Effector memory CD8-positive, alpha-beta T cell (primary cell): ENCODE measurements at regions not wholly inside any gene's neighbourhood (a gene's known extent, or its start where the extent isn't known, plus 50 kb on each side); places are given as distances from the start of the nearest gene placed in this dataset.

ENCODE experiments used
- ATAC-seq: fragments of 150-1000 bp; cut with Tn5 transposase; replicated peaks from 2 replicates; pipeline ENCODE4 v1.10.0; 2021; ENCODE audit warnings: mild to moderate bottlenecking, moderate library complexity
- DNase-seq, 3 experiments: peaks; one replicate each; pipeline ENCODE4 v3.0.0; 2021
- H3K27ac Mint-ChIP-seq, 2 donors: one replicate each; pipeline ENCODE4 v1.8.0; 2022; ENCODE audit warnings: mild to moderate bottlenecking in 2 of 2, mixed read lengths in 2 of 2, moderate library complexity in 2 of 2
- H3K27me3 Mint-ChIP-seq, 2 donors: one replicate each; pipeline ENCODE4 v1.8.0; 2022; ENCODE audit warnings: mixed read lengths in 2 of 2
- H3K36me3 Mint-ChIP-seq: one replicate; pipeline ENCODE4 v1.8.0; 2022; ENCODE audit warnings: mild to moderate bottlenecking, moderate library complexity, mixed read lengths; ENCODE audit not compliant: insufficient read depth
- H3K4me1 Mint-ChIP-seq, 2 donors: one replicate each; pipeline ENCODE4 v1.8.0; 2022; ENCODE audit warnings: low read depth in 2 of 2, mixed read lengths in 2 of 2
- H3K4me3 Mint-ChIP-seq, 2 donors: one replicate each; pipeline ENCODE4 v1.8.0; 2022; ENCODE audit warnings: mild to moderate bottlenecking in 2 of 2, mixed read lengths in 2 of 2, moderate library complexity in 2 of 2
- H3K9me3 Mint-ChIP-seq, 2 donors: one replicate each; pipeline ENCODE4 v1.8.0; 2022; ENCODE audit warnings: mixed read lengths in 2 of 2

DNA sequence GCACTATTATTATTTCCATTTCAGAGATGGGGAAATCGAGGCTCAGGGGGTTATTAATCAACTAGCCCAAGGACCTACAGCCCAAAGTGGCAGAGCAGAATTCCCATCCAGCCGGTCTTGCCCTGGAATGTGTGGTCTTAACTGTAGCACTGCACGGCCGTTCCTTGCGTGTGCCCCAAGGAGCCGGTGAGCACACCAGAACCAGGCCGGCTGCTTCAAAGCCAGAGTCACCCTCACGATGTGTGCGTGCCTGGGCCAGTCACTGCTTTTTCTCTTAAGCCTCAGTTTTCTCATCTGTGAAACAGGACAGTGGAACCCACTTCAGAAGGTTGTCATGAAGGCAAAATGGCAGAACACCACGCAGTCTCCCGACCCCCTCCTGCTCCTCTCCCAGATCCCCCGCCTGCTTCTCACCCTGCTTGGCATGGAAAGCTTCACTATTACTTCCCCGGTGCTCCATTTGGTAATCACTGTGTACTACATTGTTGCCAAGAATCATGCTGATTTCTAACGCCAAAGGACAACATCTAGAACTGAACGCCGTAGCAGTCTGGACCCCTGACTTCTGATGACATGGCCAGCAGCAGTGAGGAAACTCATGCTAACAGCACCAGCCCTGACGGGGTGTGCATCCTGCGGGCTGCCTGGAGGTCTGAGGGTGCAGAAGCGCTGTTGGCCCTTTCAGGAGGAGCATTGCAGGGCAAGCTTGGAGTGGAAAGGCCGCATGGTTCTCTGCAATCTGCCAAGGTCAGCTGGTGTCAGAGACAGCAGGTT, 106.8 kb upstream of the B3GAT1 start:
- no peak overlapping the region for H3K4me3 Mint-ChIP-seq
- DNase-seq (no peak), ATAC-seq (no peak)
- H3K4me1 Mint-ChIP-seq = peaks cover 5 to 8% of the 10 kb centered on the region in 2 donors
- no peak overlapping the region for H3K27ac Mint-ChIP-seq
- peaks cover 19 to 68% of the 10 kb centered on the region in 2 donors for H3K27me3 Mint-ChIP-seq
- no peaks in the 10 kb centered on the region for H3K36me3 Mint-ChIP-seq
- H3K9me3 Mint-ChIP-seq = peaks cover 0 to 3% of the 10 kb centered on the region in 2 donors

DNA sequence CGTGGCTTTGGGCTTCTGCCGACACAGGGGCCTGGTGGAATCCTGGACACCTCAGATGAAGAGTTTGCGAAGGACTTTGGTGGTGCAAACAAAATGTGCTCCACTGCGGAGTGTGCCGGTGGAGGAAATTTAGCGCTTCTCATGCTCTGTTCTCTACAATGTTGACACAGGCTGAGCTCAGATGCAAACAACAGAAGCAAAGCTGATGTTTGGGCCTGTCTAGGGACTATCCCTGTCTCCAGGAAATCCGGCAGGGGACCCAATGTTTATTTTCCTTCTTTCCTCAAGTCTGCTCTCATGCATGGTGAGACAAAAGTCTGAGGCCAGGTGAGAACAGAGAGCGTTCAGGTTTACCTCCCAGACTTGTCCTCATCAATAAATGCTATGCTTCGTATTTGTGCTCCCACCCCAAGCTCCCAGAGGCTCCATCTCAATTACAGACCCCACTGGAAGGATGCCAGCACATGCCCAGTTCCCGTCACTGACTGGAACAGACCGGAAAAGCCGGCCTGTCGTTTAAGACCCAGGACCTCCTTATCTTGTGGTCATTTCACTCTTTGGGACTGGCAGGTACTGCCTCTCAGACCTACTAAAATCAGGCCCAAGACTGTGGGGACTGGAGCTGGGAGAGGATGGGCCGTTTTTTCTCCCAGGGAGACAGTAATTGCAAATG, 105.7 kb upstream of the B3GAT1 start:
- peaks cover 5 to 8% of the 10 kb centered on the region in 2 donors for H3K4me1 Mint-ChIP-seq

DNA sequence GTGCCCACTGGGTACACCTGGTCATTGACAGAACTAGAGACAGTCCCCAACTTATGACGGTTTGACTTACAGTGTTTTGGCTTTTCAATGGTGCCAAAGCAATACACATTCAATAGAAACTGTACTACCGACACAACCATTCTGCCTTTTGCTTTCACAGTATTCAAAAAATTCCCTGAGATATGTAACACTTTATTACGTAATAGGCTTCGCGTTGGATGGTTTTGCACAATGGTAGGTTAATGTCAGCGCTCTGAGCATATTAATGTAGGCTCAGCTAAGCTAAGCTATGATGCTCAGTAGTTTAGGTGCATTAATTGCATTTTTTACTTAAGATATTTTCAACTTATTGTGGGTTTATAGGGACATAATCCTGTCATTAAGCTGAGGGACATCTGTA, 105.1 kb upstream of the B3GAT1 start:
- Mint-ChIP-seq H3K4me3 (no peak overlapping the region), H3K9me3 (no peaks in the 10 kb centered on the region), H3K36me3 (no peaks in the 10 kb centered on the region), H3K4me1 (peaks cover 5 to 8% of the 10 kb centered on the region in 2 donors), H3K27ac (no peak overlapping the region), H3K27me3 (peaks cover 15 to 76% of the 10 kb centered on the region in 2 donors)
- ATAC-seq (no peak), DNase-seq (no peak)

More for the DNA sequence above, 105.7 kb upstream of the B3GAT1 start:
- Mint-ChIP-seq H3K27me3 (peaks cover 19 to 76% of the 10 kb centered on the region in 2 donors), H3K27ac (no peak overlapping the region), H3K9me3 (no peaks in the 10 kb centered on the region), H3K4me3 (no peak overlapping the region), H3K36me3 (no peaks in the 10 kb centered on the region)
- ATAC-seq (no peak), DNase-seq (no peak)

- H3K4me3 Mint-ChIP-seq = no peak overlapping the region
- peaks cover 9 to 76% of the 10 kb centered on the region in 2 donors for H3K27me3 Mint-ChIP-seq
- DNase-seq (no peak), ATAC-seq (no peak)
- H3K27ac Mint-ChIP-seq = no peak overlapping the region
- peaks cover 5 to 8% of the 10 kb centered on the region in 2 donors for H3K4me1 Mint-ChIP-seq
- no peaks in the 10 kb centered on the region for H3K9me3 Mint-ChIP-seq
- no peaks in the 10 kb centered on the region for H3K36me3 Mint-ChIP-seq
Observed at GRCh38 chr11:134516529-134516928, 104.5 kb upstream of the B3GAT1 start.

DNA sequence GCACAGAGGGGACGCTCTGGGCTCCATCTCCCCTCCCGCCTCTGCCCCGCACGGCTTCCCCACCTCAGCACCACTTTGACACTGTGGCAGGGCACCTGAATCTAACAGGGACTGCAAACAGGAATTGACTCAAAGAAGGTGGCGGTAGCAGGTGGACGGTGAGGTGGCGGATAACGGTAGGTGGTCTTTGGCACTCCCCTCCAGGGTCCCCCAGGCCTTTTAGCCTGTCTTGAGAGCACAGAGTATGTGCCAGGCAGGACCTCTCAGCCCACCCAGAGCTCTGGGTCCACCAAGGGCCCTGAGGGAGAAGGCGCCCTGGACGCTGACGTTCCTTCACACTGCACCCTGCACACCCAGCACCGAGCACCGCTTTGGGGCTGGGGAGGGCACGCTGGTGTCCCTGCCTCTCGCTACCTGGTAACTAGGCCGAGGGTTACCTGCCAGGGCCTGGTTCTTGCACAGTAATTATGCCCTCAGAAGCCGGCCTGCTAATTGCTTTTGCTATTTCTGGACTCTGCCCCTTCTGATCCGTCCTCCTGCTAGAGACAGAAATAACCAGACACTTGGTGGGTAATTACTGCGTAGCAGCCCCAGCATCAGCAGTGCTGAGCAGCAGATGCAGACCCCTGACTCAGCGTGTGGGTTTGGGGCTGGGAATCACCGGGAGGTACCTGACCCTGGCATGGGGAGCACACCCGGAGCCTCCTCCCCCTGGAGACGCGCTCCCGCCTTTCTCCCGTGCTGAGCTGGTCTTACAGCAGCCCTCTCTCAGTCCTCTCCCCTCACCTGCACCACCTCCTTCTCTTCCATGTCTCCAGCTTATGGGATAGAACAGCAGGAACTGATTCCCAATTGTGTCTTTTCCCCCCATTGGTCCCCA, 103.3 kb upstream of the B3GAT1 start:
- Mint-ChIP-seq H3K4me3 (no peak overlapping the region), H3K4me1 (peaks cover 5 to 8% of the 10 kb centered on the region in 2 donors), H3K36me3 (no peaks in the 10 kb centered on the region), H3K9me3 (no peaks in the 10 kb centered on the region), H3K27me3 (peaks cover 12 to 81% of the 10 kb centered on the region in 2 donors), H3K27ac (peak overlapping the region in 1 of 2 donors; percentile 27)
- no peak for DNase-seq
- no peak for ATAC-seq

GRCh38 chr11:134514354-134514951, 102.4 kb upstream of the B3GAT1 start:
- Mint-ChIP-seq H3K36me3 (peaks cover 3% of the 10 kb centered on the region), H3K4me3 (no peak overlapping the region), H3K27me3 (peaks cover 12 to 79% of the 10 kb centered on the region in 2 donors), H3K9me3 (no peaks in the 10 kb centered on the region), H3K27ac (peak overlapping the region in 1 of 2 donors; percentile 27), H3K4me1 (peaks cover 5 to 8% of the 10 kb centered on the region in 2 donors)
- ATAC-seq = no peak
- DNase-seq = no peak

GRCh38 chr11:134513585-134514120, 101.6 kb upstream of the B3GAT1 start:
- DNase-seq (no peak), ATAC-seq (no peak)
- Mint-ChIP-seq H3K27me3 (peaks cover 12 to 75% of the 10 kb centered on the region in 2 donors), H3K4me1 (peaks cover 0 to 4% of the 10 kb centered on the region in 2 donors), H3K4me3 (no peak overlapping the region), H3K9me3 (no peaks in the 10 kb centered on the region), H3K27ac (no peak overlapping the region), H3K36me3 (peaks cover 3% of the 10 kb centered on the region)

- Mint-ChIP-seq H3K4me3 (no peak overlapping the region), H3K4me1 (peaks cover 0 to 4% of the 10 kb centered on the region in 2 donors), H3K36me3 (peaks cover 3% of the 10 kb centered on the region), H3K27ac (no peak overlapping the region), H3K9me3 (no peaks in the 10 kb centered on the region), H3K27me3 (peaks cover 12 to 80% of the 10 kb centered on the region in 2 donors)
- DNase-seq (no peak), ATAC-seq (no peak)
Observed at GRCh38 chr11:134512571-134513538, 100.8 kb upstream of the B3GAT1 start.

DNA sequence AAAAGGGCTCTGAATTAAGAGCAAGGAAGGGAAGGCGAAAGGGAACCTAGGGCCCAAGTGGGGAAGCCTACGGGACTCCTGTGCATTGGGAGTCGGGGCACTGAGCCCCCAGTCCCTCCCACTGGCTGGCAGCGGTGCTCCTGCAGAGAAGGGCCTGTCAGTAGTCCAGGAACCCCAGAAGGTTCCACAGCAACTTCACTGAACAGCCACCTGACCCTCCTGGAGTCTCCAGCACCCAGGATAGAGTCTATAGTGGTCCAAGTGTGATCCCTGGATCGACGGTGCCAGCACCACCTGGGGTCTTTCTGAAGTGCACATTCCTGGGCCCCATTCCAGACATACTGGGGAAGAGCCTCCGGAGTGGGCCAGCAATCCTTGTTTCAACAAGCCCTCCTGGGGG, 100.0 kb upstream of the B3GAT1 start:
- DNase-seq (no peak), ATAC-seq (no peak)
- Mint-ChIP-seq H3K9me3 (no peaks in the 10 kb centered on the region), H3K4me1 (peaks cover 0 to 4% of the 10 kb centered on the region in 2 donors), H3K36me3 (peaks cover 3% of the 10 kb centered on the region), H3K4me3 (no peak overlapping the region), H3K27me3 (peaks cover 12 to 77% of the 10 kb centered on the region in 2 donors), H3K27ac (no peak overlapping the region)

DNA sequence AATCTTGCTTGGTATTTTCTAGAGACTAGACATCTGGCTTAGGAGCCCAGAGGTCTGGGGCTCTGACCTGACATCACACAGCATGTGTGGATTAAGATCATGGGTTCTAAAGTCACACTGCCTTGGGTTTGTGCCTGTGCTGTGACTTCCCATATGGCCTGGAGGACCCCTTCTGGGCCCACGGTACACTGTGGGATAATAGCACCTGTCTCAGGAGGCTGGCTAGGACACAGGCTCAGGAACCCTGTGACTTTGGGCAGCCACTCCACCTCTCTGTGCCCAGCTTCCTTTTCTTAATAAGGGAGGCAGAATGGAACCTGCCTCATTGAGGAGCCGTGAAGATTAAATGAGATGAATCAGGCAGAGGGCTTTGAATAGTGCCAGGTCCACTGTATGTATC, 99.2 kb upstream of the B3GAT1 start:
- Mint-ChIP-seq H3K36me3 (peaks cover 3% of the 10 kb centered on the region), H3K27me3 (peaks cover 12 to 69% of the 10 kb centered on the region in 2 donors), H3K4me3 (no peak overlapping the region), H3K9me3 (no peaks in the 10 kb centered on the region), H3K27ac (no peak overlapping the region), H3K4me1 (peaks cover 0 to 1% of the 10 kb centered on the region in 2 donors)
- no peak for DNase-seq
- ATAC-seq = no peak

DNA sequence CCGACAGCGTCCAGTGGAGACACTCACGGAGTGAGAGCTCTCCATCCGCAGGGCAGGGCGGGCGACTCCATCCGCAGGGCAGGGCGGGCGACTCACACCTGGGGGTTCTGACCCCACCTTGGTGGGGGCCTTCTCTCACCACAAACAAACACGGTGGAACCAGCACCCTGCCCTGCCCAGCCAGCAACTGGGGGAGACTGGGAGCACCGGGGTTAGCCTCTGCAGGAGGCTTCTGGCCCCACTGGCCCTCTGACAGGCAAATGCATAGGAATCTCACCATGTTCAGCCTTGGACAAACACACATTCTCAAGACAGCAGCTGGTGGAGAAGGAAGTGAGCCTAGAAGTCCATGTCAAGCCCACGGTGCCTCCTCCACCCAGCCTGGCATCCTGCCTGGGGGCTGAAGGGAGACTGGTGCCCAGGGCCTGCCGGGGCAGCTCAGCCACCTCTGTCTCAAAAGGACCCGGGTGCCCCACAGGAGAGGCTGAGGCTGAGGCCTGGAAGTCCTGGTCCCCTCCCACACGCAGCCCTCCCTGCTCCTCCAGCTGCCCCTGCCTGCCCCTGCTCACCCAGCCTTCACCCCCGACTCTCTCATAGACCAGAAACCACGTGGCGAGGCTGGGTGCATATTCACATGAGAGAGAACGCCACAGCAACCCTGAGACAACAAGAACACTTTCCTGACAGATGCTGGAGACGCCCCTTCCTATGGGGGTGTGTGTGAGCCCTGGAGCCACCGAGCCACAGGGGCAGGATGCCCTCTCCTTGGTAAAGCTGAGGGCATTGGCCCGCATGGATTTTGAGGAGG, 98.4 kb upstream of the B3GAT1 start:
- DNase-seq (no peak), ATAC-seq (no peak)
- Mint-ChIP-seq H3K27ac (no peak overlapping the region), H3K36me3 (peaks cover 3% of the 10 kb centered on the region), H3K27me3 (peaks cover 6 to 68% of the 10 kb centered on the region in 2 donors), H3K4me3 (no peak overlapping the region), H3K4me1 (peaks cover 0 to 1% of the 10 kb centered on the region in 2 donors), H3K9me3 (no peaks in the 10 kb centered on the region)
